Fibroblast of lung (primary cell): ENCODE measurements at regions not wholly inside any gene's neighbourhood (a gene's known extent, or its start where the extent isn't known, plus 50 kb on each side); places are given as distances from the start of the nearest gene placed in this dataset.

Experiments
- DNase-seq, 2 donors: peaks; one replicate each; pipeline versions ENCODE4 v3.0.0 to v3.0.0-alpha.2; 2010; ENCODE audit warnings: low read depth in 2 of 2
- H2AFZ ChIP-seq: 2 replicates; pipeline ENCODE4 v1.5.1; 2012; ENCODE audit warnings: low read length, control low read depth, inconsistent platforms
- H3K27ac ChIP-seq: 2 replicates; pipeline ENCODE4 v1.5.1; 2011; ENCODE audit warnings: low read length, control low read depth; ENCODE audit not compliant: insufficient read depth
- H3K27me3 ChIP-seq: 2 replicates; pipeline ENCODE4 v1.5.1; 2011; ENCODE audit warnings: mild to moderate bottlenecking, low read length; ENCODE audit not compliant: control insufficient read depth, insufficient read depth
- H3K36me3 ChIP-seq: 2 replicates; pipeline ENCODE4 v1.5.1; 2011; ENCODE audit warnings: low read length; ENCODE audit not compliant: control insufficient read depth, insufficient read depth
- H3K4me1 ChIP-seq: 2 replicates; pipeline ENCODE4 v1.5.1; 2011; ENCODE audit warnings: low read length; ENCODE audit not compliant: control insufficient read depth, insufficient read depth; ENCODE audit errors: extremely low read depth
- H3K4me2 ChIP-seq: 2 replicates; pipeline ENCODE4 v1.5.1; 2011; ENCODE audit warnings: low read length, control low read depth; ENCODE audit not compliant: insufficient read depth; ENCODE audit errors: extremely low read depth
- H3K4me3 ChIP-seq, 4 experiments: fragments of 200-600 bp in 1 of 4; sonication (generic) in 1 of 4; replicated peaks in 1 of 4; 2 replicates each; pipeline ENCODE4 v1.5.1; 2011 to 2016; ENCODE audit warnings: low read length in 4 of 4, low read depth in 3 of 4, mild to moderate bottlenecking in 3 of 4, control low read depth in 2 of 4, inconsistent platforms in 1 of 4, mixed read lengths in 1 of 4; ENCODE audit not compliant: insufficient read depth in 1 of 4; ENCODE audit errors: control extremely low read depth in 1 of 4
- H3K79me2 ChIP-seq: 2 replicates; pipeline ENCODE4 v1.5.1; 2012; ENCODE audit warnings: mild to moderate bottlenecking, low read length, inconsistent platforms; ENCODE audit not compliant: control insufficient read depth, insufficient read depth
- H3K9ac ChIP-seq: 2 replicates; pipeline ENCODE4 v1.5.1; 2011; ENCODE audit warnings: mild to moderate bottlenecking, low read length, control low read depth; ENCODE audit not compliant: insufficient read depth
- H3K9me3 ChIP-seq: 2 replicates; pipeline ENCODE4 v1.5.1; 2012; ENCODE audit warnings: low read depth, low read length; ENCODE audit not compliant: control insufficient read depth, insufficient read depth
- H4K20me1 ChIP-seq: 2 replicates; pipeline ENCODE4 v1.5.1; 2011; ENCODE audit warnings: low read length; ENCODE audit not compliant: control insufficient read depth, insufficient read depth; ENCODE audit errors: extremely low read depth
- EZH2 ChIP-seq: IDR thresholded peaks from 2 replicates; pipeline ENCODE4 v1.5.1; 2012; ENCODE audit warnings: low read length, control low read depth, mild to moderate bottlenecking; ENCODE audit errors: missing control alignments
- TF ChIP-seq, protein P1 (sequence below), 2 donors: IDR thresholded peaks in 1 of 2; conservative IDR thresholded peaks in 1 of 2; 1 replicate in 1 of 2; 2 replicates in 1 of 2; pipeline ENCODE4 v1.5.1; 2011 to 2012; ENCODE audit warnings: low read length in 2 of 2, control low read depth in 1 of 2, inconsistent platforms in 1 of 2, low read depth in 1 of 2, mild to moderate bottlenecking in 1 of 2

DNA sequence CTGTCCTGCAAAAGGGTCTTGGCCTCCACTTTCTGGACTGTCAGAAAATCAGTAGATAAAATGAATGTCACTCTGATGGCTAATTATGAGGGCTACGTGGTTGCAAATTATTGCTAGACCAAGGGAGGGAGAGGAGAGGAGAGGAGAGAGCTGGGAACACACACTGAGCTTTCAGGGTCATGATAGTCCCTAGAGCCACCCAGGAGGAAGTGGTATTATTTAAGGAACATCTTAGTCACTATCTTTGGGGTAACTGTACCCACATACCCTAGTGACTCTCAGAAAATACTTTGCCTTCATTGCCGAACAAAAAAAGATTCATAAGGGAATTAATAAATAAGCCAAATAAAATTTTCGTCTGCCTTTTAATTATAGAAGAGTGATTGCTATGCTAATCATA, 642.3 kb upstream of the CFAP20DC start:
- H3K9me3 ChIP-seq = no peaks in the 10 kb centered on the region
- H3K27ac ChIP-seq = no peak overlapping the region
- no peak overlapping the region for H3K9ac ChIP-seq
- no peaks in the 10 kb centered on the region for H3K79me2 ChIP-seq
- DNase-seq = no peak
- no peak for TF ChIP-seq EZH2
- TF ChIP-seq, protein P1, sequence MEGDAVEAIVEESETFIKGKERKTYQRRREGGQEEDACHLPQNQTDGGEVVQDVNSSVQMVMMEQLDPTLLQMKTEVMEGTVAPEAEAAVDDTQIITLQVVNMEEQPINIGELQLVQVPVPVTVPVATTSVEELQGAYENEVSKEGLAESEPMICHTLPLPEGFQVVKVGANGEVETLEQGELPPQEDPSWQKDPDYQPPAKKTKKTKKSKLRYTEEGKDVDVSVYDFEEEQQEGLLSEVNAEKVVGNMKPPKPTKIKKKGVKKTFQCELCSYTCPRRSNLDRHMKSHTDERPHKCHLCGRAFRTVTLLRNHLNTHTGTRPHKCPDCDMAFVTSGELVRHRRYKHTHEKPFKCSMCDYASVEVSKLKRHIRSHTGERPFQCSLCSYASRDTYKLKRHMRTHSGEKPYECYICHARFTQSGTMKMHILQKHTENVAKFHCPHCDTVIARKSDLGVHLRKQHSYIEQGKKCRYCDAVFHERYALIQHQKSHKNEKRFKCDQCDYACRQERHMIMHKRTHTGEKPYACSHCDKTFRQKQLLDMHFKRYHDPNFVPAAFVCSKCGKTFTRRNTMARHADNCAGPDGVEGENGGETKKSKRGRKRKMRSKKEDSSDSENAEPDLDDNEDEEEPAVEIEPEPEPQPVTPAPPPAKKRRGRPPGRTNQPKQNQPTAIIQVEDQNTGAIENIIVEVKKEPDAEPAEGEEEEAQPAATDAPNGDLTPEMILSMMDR (conservative IDR thresholded peaks at IDR 0.05 in 1 of 2, IDR thresholded peaks at IDR 0.05 in 1 of 2; ENCODE audit: low read depth in 1 of 2, low read length in 2 of 2) = no peak
- H3K4me1 ChIP-seq = no peaks in the 10 kb centered on the region
- H3K4me2 ChIP-seq = no peak overlapping the region
- H3K4me3 ChIP-seq = no peak overlapping the region
- no peaks in the 10 kb centered on the region for H3K27me3 ChIP-seq
- no peaks in the 10 kb centered on the region for H4K20me1 ChIP-seq
- no peaks in the 10 kb centered on the region for H3K36me3 ChIP-seq
- no peak overlapping the region for H2AFZ ChIP-seq

GRCh38 chr3:59690886-59691285, 641.1 kb upstream of the CFAP20DC start:
- no peak overlapping the region for H3K27ac ChIP-seq

GRCh38 chr3:59688636-59689035, 638.8 kb upstream of the CFAP20DC start:
- no peak overlapping the region for H3K4me3 ChIP-seq

More at GRCh38 chr3:59690886-59691285, 641.1 kb upstream of the CFAP20DC start:
- H3K9me3 ChIP-seq = no peaks in the 10 kb centered on the region
- TF ChIP-seq EZH2 = no peak
- TF ChIP-seq, protein P1 (conservative IDR thresholded peaks at IDR 0.05 in 1 of 2, IDR thresholded peaks at IDR 0.05 in 1 of 2; ENCODE audit: low read depth in 1 of 2, low read length in 2 of 2) = no peak
- no peaks in the 10 kb centered on the region for H3K36me3 ChIP-seq
- H3K4me3 ChIP-seq = no peak overlapping the region
- no peak overlapping the region for H3K4me2 ChIP-seq
- DNase-seq = no peak
- H4K20me1 ChIP-seq = no peaks in the 10 kb centered on the region
- no peak overlapping the region for H3K9ac ChIP-seq
- no peak overlapping the region for H2AFZ ChIP-seq
- H3K4me1 ChIP-seq = no peaks in the 10 kb centered on the region
- H3K79me2 ChIP-seq = no peaks in the 10 kb centered on the region
- no peaks in the 10 kb centered on the region for H3K27me3 ChIP-seq

More at GRCh38 chr3:59688636-59689035, 638.8 kb upstream of the CFAP20DC start:
- DNase-seq = peak in 1 of 2 donors; percentile 23
- H3K4me1 ChIP-seq = no peaks in the 10 kb centered on the region
- no peaks in the 10 kb centered on the region for H3K79me2 ChIP-seq
- no peak for TF ChIP-seq EZH2
- TF ChIP-seq, protein P1 (conservative IDR thresholded peaks at IDR 0.05 in 1 of 2, IDR thresholded peaks at IDR 0.05 in 1 of 2; ENCODE audit: low read depth in 1 of 2, low read length in 2 of 2) = no peak
- no peaks in the 10 kb centered on the region for H3K9me3 ChIP-seq
- H3K36me3 ChIP-seq = no peaks in the 10 kb centered on the region
- no peaks in the 10 kb centered on the region for H4K20me1 ChIP-seq
- no peak overlapping the region for H3K9ac ChIP-seq
- H3K4me2 ChIP-seq = no peak overlapping the region
- no peaks in the 10 kb centered on the region for H3K27me3 ChIP-seq
- H3K27ac ChIP-seq = no peak overlapping the region
- no peak overlapping the region for H2AFZ ChIP-seq
